Psoas muscle (tissue), 7 donors: ENCODE measurements at regions not wholly inside any gene's neighbourhood (a gene's known extent, or its start where the extent isn't known, plus 50 kb on each side); places are given as distances from the start of the nearest gene placed in this dataset.

Experiments
- ATAC-seq, 4 donors: fragments of 200-7000 bp; cut with Tn5 transposase; one replicate each; pipeline ENCODE4 v1.9.1; 2020; ENCODE audit warnings: moderate library complexity in 3 of 4, mild to moderate bottlenecking in 2 of 4
- DNase-seq, 2 donors: peaks; one replicate each; pipeline ENCODE4 v3.0.0-alpha.2; 2020
- H3K27ac ChIP-seq: fragments of 200-600 bp; one replicate; pipeline ENCODE4 v1.8.0; 2022
- H3K27me3 ChIP-seq, 3 donors: fragments of 200-600 bp in 1 of 3; one replicate each; pipeline versions ENCODE4 v1.6.1 to v1.8.0; 2013 to 2022; ENCODE audit warnings: low read length in 2 of 3, mild to moderate bottlenecking in 2 of 3, moderate library complexity in 1 of 3; ENCODE audit not compliant: insufficient read depth in 3 of 3
- H3K36me3 ChIP-seq, 2 donors: fragments of 200-600 bp in 1 of 2; one replicate each; pipeline versions ENCODE4 v1.6.1 to v1.8.0; 2013 to 2022; ENCODE audit warnings: low read depth in 1 of 2, mild to moderate bottlenecking in 1 of 2, moderate library complexity in 1 of 2; ENCODE audit not compliant: insufficient read depth in 1 of 2
- H3K4me1 ChIP-seq: fragments of 200-600 bp; one replicate; pipeline ENCODE4 v1.8.0; 2022
- H3K4me3 ChIP-seq: fragments of 200-600 bp; one replicate; pipeline ENCODE4 v1.8.0; 2022; ENCODE audit warnings: mild to moderate bottlenecking
- H3K9me3 ChIP-seq: fragments of 200-600 bp; one replicate; pipeline ENCODE4 v1.8.0; 2022
- WGBS, 3 donors: extraction: QIAGEN DNeasy Blood & Tissue Kit; methylation state at CpG; one replicate each; pipeline versions ENCODE4 v1.1.6 to v1.1.7; 2013; 5-methylcytosine and 5-hydroxymethylcytosine counted together
- intact Hi-C, 2 donors: fragments of 100-400 bp; cut with DNase I; formaldehyde crosslinking; loops; one replicate each; pipeline versions ENCODE4 v1.11.0 to v1.14.2; 2022
- TF ChIP-seq, protein P1 (sequence below): fragments of 200-600 bp; IDR thresholded peaks from one replicate; pipeline ENCODE4 v1.8.0; 2022; ENCODE audit warnings: antibody characterized with exemption
- donor health status: healthy with polysubstance abuse.
- donor health status: DM: no; HTN: no; CAD: no; lungs with moderate emphysema.
- donor health status: Bipolar disorder and iron deficiency.
- donor health status: healthy.
- donor health status: DM: yes; HTN: yes; CAD: no.
- donor health status: DM: no; HTN: no; CAD: no.
- donor health status: DM: yes; HTN: yes; CAD: no.

DNA sequence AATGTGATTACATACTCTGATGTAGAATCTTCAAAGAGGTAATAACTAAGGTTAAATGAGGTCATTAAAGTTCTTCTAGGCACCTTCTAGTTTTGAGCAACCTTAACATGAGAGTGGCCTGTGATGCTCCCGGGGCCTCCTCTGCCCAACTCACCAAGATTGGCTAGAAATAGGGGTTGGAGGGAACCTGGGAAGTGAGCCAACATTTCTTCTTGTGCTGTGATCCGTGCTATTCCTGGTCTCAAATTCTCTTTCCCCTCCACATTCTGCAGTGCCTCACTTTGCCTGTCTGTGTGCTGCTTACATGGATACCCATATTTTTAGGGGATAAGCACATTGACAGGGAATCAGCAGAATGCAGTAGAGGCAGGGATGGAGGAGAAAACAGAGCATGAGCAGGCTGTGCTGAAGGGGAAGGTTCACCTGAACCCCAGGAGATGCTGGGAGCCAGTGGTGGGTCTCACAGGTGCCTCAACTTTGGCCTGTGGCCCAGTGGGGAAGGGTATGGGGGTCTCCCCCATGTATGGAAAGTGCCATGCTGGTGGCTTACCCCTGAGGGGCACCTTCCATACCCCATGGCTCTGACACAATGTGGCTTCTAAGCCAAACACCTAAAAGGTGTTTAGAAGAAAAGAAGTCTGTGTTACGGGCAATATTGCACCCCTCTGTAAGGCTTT lies 164.7 kb upstream of the CHD6 start:
- TF ChIP-seq, protein P1, sequence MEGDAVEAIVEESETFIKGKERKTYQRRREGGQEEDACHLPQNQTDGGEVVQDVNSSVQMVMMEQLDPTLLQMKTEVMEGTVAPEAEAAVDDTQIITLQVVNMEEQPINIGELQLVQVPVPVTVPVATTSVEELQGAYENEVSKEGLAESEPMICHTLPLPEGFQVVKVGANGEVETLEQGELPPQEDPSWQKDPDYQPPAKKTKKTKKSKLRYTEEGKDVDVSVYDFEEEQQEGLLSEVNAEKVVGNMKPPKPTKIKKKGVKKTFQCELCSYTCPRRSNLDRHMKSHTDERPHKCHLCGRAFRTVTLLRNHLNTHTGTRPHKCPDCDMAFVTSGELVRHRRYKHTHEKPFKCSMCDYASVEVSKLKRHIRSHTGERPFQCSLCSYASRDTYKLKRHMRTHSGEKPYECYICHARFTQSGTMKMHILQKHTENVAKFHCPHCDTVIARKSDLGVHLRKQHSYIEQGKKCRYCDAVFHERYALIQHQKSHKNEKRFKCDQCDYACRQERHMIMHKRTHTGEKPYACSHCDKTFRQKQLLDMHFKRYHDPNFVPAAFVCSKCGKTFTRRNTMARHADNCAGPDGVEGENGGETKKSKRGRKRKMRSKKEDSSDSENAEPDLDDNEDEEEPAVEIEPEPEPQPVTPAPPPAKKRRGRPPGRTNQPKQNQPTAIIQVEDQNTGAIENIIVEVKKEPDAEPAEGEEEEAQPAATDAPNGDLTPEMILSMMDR: no peak
- no peak for ATAC-seq

DNA sequence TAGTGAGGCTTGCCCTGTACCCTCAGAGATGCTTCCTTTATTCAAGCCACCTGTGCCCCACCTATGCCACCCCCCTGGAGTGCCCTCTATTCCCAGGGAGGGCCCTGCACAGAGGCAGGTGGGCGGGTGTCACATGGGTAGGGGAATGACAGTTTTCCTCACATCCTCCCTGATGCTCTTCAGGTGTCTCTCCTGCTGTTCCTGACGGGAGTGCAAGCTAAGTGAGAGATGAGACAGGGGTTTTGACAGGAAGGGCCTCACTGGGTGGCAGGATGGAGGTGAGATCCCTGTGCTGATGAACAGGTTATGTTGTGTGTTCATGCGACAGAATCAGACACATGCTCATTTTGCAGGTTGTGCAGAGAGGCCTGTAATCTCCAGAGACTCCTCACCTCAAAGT lies 164.1 kb upstream of the CHD6 start:
- Histone ChIP-seq H3K4me3 (no peak overlapping the region), H3K27ac (no peak overlapping the region), H3K36me3 (no peaks in the 10 kb centered on the region), H3K27me3 (peaks cover 0 to 3% (median 0%) of the 10 kb centered on the region in 3 donors), H3K9me3 (no peaks in the 10 kb centered on the region), H3K4me1 (no peaks in the 10 kb centered on the region)
- TF ChIP-seq, protein P1: no peak
- DNase-seq (no peak), ATAC-seq (no peak)
- intact Hi-C loops: no loop called here
- WGBS, 3 donors: 53 to 74% (median 73%) methylated on average over 3 of the region's 3 CpGs

More for the DNA sequence above, 164.7 kb upstream of the CHD6 start:
- intact Hi-C loops: no loop called here
- Histone ChIP-seq H3K4me1 (no peaks in the 10 kb centered on the region), H3K27ac (no peak overlapping the region), H3K4me3 (no peak overlapping the region), H3K9me3 (no peaks in the 10 kb centered on the region), H3K36me3 (no peaks in the 10 kb centered on the region), H3K27me3 (no peaks in the 10 kb centered on the region)
- 52 to 59% (median 54%) methylated on average over 3 of the region's 3 CpGs for WGBS, 3 donors
- DNase-seq: no peak

DNA sequence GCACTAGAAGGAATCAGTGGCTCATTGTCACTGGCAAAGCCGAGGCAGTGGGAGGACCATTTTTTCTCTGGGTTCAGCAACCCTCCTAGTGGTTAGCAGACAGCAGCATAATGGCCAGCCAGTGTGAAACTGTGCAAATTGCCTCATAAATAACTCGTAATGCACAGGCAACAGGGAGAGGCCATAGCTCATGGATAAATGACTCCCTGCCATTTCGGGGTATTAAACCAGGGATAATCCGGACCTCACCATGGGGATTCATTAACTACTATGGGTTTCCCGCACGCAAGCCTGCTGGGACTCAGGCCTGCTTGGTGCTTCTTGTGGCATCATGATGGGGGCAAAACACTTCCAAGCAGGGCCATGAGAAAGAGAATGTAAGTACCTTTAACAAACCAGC lies 158.2 kb upstream of the CHD6 start:
- intact Hi-C loops: no loop called here
- Histone ChIP-seq H3K4me3 (no peak overlapping the region), H3K36me3 (no peaks in the 10 kb centered on the region), H3K27ac (no peak overlapping the region), H3K27me3 (peaks cover 0 to 12% (median 0%) of the 10 kb centered on the region in 3 donors), H3K4me1 (no peaks in the 10 kb centered on the region), H3K9me3 (no peaks in the 10 kb centered on the region)
- ATAC-seq (no peak), DNase-seq (no peak)
- TF ChIP-seq, protein P1: no peak
- WGBS, 3 donors: 29 to 32% (median 32%) methylated on average over 6 of the region's 6 CpGs

DNA sequence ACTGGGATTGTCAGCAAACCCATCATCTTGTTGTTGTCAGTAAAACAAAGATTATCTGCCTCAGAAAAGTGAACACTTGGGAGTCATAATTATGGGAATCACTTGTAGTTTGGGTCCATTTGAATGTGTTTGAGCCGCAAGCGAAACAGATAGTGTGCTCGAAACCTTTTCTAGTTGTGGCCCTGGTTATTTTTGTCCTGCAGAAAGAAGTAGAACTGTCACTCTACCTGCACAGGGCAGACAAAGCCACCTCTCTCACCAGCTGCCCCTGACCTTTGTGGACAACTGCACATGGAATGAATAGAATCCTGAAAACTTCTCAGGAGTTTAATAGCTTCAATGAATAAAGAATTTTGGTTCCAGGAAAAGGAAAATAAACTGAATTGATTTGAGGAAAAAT lies 156.1 kb upstream of the CHD6 start:
- no peaks in the 10 kb centered on the region for H3K36me3 ChIP-seq
- H3K27me3 ChIP-seq: peaks cover 0 to 12% (median 0%) of the 10 kb centered on the region in 3 donors
- intact Hi-C loops: no loop called here
- H3K27ac ChIP-seq: no peak overlapping the region
- H3K4me1 ChIP-seq: no peaks in the 10 kb centered on the region
- 86 to 88% (median 88%) methylated on average over 3 of the region's 3 CpGs for WGBS, 3 donors
- no peak overlapping the region for H3K4me3 ChIP-seq
- TF ChIP-seq, protein P1: no peak
- no peak for ATAC-seq
- no peaks in the 10 kb centered on the region for H3K9me3 ChIP-seq
- no peak for DNase-seq

DNA sequence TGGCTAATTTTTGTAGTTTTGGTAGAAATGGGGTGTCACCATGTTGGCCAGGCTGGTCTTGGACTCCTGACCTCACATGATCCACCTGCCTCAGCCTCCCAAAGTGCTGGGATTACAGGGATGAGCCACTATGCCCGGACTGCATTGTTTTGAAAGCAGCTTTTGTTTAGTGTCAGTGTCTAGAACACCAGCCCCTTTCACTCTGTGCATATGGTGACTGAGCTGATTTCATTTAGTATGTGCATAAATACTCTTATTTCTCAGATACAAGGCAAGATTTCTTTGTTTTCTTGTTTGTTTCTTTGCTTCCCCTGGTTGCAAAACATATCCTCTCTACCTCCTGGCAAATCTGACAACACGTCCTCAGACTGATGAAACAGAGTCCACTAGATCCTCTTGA lies 152.8 kb upstream of the CHD6 start:
- Histone ChIP-seq H3K27me3 (peaks cover 0 to 3% (median 0%) of the 10 kb centered on the region in 3 donors), H3K4me1 (no peaks in the 10 kb centered on the region), H3K36me3 (no peaks in the 10 kb centered on the region), H3K27ac (no peak overlapping the region), H3K9me3 (no peaks in the 10 kb centered on the region), H3K4me3 (no peak overlapping the region)
- TF ChIP-seq, protein P1: no peak
- WGBS, 3 donors: 65 to 77% (median 71%) methylated on average over 2 of the region's 2 CpGs
- intact Hi-C loops: no loop called here
- no peak for DNase-seq
- no peak for ATAC-seq
